MG63 (cell line): ENCODE measurements at regions not wholly inside any gene's neighbourhood (a gene's known extent, or its start where the extent isn't known, plus 50 kb on each side); places are given as distances from the start of the nearest gene placed in this dataset.

Source experiments
- DNase-seq: peaks from one replicate; pipeline ENCODE4 v3.0.0-alpha.2; 2020
- H3K27me3 ChIP-seq: fragments of 250-450 bp; sonication (Bioruptor Pico); 2 replicates; pipeline ENCODE4 v1.5.1; 2020; ENCODE audit warnings: mild to moderate bottlenecking, moderate library complexity
- H3K36me3 ChIP-seq: fragments of 250-450 bp; sonication (Bioruptor Pico); 2 replicates; pipeline ENCODE4 v1.5.1; 2020; ENCODE audit warnings: mild to moderate bottlenecking, moderate library complexity
- H3K4me3 ChIP-seq: fragments of 250-450 bp; sonication (Bioruptor Pico); 2 replicates; pipeline ENCODE4 v1.5.1; 2020; ENCODE audit warnings: mild to moderate bottlenecking, moderate library complexity
- H3K9me3 ChIP-seq: fragments of 250-450 bp; sonication (Bioruptor Pico); 2 replicates; pipeline ENCODE4 v1.5.1; 2020; ENCODE audit warnings: mild to moderate bottlenecking, moderate library complexity

DNA sequence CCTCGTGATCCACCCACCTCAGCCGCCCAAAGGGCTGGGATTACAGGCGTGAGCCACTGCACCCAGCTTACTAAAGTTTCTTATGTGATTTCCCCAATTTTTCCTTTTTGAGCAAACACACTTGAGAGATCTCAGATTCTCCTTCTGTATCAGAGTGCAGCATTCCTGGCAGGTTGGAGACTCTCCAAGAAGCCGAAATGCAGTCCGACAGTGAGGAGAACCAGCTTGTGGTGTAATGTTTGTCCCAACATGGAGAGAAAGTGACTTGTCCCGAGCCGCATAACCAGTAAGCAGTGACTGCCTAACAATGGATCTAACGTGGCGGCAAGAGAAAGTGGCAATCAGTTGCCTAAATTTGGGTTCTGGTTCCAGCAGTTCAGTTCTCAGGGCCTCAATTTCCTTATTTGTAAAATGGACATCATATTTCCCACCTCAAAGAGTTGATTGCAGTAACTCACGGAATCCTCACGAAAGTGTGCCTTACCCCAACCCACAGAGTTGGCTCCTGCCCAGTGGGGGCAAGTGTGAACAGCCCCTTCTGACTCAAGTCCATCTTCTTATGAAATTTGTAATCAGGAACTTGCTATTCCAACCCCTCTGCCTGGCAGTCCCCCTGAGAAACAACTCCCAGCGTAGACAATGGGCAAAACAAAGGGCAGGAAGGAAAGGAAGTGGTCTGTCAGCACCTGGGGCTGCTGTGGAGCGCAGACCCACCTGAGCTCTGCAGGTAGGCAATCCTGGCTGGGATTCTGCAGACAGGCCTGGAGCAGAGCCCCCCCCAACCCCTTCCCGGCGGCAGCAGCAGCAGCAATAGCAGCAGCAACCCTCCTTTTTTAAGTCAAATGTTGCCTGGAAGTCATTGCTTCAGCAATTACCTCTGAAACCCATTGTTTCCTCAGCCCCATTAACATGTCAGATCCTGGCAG is 223.6 kb upstream of the POU3F1 start:
- no peaks in the 10 kb centered on the region for H3K27me3 ChIP-seq
- no peak overlapping the region for H3K4me3 ChIP-seq
- no peaks in the 10 kb centered on the region for H3K36me3 ChIP-seq
- H3K9me3 ChIP-seq, result no peaks in the 10 kb centered on the region
- no peak for DNase-seq

DNA sequence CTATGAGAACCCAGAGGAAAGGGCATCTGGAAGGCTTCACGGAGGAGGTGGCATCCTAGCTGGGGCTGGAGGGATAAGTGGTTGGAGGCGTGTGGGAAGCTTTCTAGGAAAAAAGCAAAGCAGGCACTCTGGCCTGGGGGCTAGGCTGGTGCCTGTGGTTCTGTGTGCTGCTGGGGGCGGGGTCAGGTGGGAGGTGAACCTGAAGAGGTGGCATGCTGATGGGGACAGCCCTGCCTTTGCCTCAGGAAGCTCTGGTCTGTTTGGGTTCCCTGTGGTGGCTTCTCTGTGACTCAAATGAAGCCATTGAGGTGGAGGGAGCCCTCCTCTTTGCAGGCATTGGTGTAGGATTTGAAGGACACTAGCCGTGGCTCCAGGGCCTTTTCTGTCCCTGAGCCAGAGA is 221.6 kb upstream of the POU3F1 start:
- no peaks in the 10 kb centered on the region for H3K27me3 ChIP-seq
- H3K36me3 ChIP-seq, result no peaks in the 10 kb centered on the region
- H3K4me3 ChIP-seq, result no peak overlapping the region
- H3K9me3 ChIP-seq, result no peaks in the 10 kb centered on the region
- DNase-seq, result no peak

DNA sequence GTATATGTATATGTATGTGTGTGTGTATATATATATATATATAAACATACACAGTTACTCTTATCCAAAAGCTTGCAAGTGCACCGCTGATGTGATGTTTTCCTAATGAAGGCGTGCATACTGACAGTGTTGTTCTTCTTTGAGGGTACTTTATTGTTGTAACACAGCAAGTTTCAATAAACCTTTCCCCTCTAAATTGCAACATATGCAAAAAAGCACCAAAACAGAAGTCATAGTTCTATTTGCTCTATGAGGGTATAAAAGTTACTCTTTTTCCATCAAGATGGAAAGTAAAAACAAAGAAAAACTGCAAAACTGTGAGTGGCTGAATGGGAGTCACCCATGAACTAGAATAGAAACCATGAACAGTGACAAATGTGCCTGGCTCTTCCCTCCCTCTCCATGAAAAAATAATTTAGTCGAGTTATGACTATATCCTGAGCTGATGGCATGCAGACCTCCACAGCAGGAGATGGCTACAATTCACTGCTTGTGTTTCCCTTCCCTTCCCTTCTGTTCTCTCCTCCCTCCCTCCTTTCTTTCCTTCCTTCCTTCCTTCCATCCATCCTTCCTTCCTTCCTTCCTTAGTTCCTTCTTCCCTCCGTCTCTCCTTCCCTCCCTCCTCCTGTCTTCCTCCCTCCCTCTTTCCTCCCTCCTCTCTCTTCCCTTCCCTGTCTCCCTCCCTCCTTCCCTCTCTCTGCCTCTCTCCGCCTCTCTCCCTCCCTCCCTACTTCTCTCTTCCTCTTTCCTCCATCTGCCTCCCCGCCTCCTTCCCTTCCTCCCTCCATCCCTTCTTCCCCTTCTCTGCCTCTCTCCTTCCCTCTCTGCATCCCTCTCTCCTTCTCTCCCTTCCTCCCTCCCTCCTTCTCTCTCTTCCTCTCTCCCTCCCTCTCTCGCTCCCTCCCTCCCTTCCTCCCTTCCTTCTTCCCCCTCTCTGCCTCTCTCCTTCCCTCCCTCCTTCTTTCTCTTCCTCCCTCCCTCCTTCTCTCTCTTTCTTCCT is 220.7 kb upstream of the POU3F1 start:
- H3K9me3 ChIP-seq, result no peaks in the 10 kb centered on the region
- no peaks in the 10 kb centered on the region for H3K27me3 ChIP-seq
- DNase-seq, result no peak
- H3K4me3 ChIP-seq, result no peak overlapping the region
- H3K36me3 ChIP-seq, result no peaks in the 10 kb centered on the region

DNA sequence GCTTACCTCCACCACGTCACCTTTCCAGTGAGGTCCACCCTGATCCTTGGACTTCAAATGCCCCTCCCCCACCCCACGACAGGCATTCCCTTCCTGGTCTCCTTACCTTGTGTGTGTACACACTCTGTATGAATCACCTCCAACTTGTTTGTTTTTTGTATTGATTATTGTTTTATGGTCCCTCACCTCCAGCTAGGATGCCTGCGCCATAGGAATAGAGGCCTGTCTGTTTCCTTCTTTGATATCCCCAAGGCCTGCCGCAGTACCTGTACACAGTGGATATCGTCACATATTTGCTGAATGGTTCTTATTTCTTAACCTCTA is 219.6 kb upstream of the POU3F1 start:
- no peak for DNase-seq
- no peaks in the 10 kb centered on the region for H3K36me3 ChIP-seq
- H3K27me3 ChIP-seq, result no peaks in the 10 kb centered on the region
- H3K9me3 ChIP-seq, result no peaks in the 10 kb centered on the region
- no peak overlapping the region for H3K4me3 ChIP-seq

DNA sequence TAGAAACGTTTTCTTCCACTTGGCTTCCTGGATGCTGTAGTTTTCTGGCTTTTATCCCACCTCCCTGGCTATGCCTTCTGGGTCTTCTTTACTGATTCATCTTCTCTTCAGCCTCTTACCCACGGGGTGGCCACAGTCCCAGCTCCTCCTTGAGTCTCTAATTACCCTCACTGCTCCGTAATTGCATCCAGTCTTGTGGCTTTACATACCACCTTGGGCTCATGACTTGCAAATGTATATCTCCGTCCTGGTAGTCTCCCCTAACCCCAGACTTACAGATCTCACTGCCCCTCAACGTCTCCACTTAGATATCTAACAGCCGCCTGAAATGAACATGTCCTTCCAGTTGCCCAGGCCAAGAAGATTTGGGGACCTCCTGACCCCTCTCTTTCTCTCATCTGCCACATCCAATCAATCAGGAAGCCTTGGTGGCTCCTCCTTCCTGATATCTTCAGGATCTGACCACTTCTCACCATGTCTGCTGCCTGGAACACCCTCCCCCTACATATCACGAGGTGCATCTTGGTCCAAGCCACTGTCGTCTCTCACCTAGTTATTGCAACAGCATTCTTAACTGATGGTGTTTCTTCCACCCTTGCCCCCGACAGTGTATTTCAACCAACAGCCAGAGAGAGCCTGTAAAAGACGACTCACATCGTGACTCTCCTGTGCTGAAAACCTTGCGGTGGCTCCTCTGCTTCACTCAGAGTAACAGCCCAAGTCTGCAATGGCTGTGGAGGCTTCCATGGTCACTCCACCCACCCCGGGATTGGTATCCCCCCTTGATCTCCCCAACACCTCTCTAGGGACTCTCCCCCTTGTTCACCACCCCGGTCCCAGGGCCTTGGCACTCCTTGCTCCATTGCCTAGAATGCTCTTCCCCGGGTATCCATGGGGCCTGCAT is 219.0 kb upstream of the POU3F1 start:
- no peaks in the 10 kb centered on the region for H3K27me3 ChIP-seq
- no peak for DNase-seq
- no peaks in the 10 kb centered on the region for H3K36me3 ChIP-seq
- no peak overlapping the region for H3K4me3 ChIP-seq
- H3K9me3 ChIP-seq, result no peaks in the 10 kb centered on the region

DNA sequence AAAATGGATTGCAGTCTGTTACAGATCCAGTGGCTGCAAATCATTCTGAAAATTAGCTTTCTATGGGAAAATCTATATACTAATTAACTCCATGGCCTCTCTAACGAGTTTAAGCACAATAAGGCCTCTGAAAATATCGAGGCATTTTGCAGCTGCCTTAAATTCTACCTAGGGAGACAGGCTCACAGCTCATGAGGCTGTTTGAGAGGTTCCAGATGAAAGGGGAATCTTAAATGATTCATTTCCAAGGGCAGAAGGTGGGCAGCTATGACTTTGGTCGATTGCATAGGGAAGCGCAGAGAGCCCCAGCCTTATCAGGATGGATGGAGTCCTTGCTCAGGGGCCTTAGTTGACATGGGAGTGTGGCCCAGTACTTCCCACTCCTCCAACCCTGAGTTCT is 216.8 kb upstream of the POU3F1 start:
- no peak for DNase-seq
- H3K9me3 ChIP-seq, result no peaks in the 10 kb centered on the region
- no peak overlapping the region for H3K4me3 ChIP-seq
- H3K27me3 ChIP-seq, result no peaks in the 10 kb centered on the region
- H3K36me3 ChIP-seq, result no peaks in the 10 kb centered on the region

DNA sequence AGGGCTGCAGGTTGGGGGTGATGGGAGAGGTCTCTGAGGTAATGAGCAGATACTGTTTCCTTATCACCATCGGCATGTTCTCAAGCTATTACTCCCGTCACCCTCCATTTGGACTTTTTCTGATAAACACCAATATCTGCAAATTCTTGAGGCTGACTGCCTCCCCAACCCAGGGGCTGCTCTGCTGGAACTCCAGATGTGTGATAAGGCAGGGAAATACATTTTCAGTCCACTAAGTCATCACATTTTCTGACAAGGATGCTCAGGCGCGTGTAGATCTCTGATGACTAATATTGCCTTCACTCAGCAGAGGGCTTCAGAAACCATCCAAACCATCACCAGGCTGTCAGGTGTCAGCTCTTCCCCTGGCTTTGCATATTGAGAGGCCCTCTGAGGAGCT is 215.0 kb upstream of the POU3F1 start:
- DNase-seq, result no peak
- Histone ChIP-seq H3K9me3 (no peaks in the 10 kb centered on the region), H3K36me3 (no peaks in the 10 kb centered on the region), H3K27me3 (no peaks in the 10 kb centered on the region), H3K4me3 (no peak overlapping the region)

DNA sequence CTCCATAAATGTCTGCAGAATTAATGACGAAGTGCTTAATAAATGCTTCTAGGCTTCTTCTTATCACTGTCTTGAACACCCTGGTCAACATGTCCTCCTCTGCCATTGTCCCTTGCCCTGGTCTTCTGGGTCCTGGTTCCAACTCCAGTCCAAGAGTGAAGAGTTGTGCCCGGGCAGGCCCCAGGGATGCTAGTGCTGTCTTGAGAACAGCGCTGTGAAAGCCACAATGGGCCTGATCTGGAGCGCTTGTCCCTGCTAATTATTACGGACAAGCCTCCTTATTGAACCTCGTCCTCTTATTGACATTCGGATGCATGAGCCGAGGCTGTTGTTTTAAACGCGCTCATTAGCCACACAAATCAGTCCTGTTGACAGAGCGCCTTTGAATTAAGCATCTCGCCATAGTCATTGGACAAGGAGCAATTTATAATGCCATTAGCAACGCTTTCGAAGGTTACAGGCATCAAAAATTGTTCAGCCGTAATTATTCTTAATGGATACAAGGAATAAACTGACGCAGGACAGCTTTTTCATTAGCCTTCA is 211.6 kb upstream of the POU3F1 start:
- DNase-seq, result no peak
- no peaks in the 10 kb centered on the region for H3K36me3 ChIP-seq
- no peak overlapping the region for H3K4me3 ChIP-seq
- H3K27me3 ChIP-seq, result no peaks in the 10 kb centered on the region
- H3K9me3 ChIP-seq, result no peaks in the 10 kb centered on the region

DNA sequence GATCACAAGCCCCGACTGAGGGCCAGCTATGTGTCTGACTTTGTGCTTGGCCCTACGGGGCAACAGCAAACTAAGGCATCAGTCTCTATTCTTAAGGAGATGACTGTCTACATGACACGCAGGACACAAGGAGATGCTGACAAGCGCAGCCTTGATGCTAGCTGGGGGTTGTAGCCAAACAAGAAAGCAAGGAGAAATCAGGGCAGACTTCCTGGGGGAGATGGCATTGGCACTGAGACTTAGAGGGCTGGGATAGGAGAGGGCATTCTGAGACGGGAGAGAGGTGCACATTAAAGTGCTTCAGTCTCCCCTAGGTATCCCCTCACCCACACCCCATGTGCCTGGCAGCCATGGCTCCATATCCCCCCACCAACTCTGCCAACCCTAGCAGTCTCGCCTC is 210.8 kb upstream of the POU3F1 start:
- no peak for DNase-seq
- no peak overlapping the region for H3K4me3 ChIP-seq
- H3K27me3 ChIP-seq, result no peaks in the 10 kb centered on the region
- H3K36me3 ChIP-seq, result no peaks in the 10 kb centered on the region
- no peaks in the 10 kb centered on the region for H3K9me3 ChIP-seq

DNA sequence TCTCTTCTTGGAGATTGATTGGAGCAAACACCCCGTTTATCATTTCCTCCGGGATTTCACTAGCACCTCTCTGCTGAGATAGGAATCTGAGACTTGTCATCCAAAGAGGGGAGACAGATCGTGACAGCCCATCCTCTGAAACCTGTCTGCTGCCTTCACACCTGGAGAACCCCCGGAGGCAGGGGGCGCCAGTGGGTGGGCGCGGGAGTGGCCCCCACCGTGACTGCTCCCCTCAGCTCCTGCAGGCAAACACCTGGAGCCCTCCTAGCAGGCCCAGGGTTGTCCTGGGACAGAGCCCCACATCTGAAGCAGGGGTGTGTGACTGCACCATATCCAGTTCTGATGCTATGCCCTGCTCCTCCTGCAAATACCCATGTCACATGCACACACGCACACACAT is 209.5 kb upstream of the POU3F1 start:
- H3K9me3 ChIP-seq, result no peaks in the 10 kb centered on the region
- H3K27me3 ChIP-seq, result no peaks in the 10 kb centered on the region
- H3K36me3 ChIP-seq, result no peaks in the 10 kb centered on the region
- no peak overlapping the region for H3K4me3 ChIP-seq
- no peak for DNase-seq

DNA sequence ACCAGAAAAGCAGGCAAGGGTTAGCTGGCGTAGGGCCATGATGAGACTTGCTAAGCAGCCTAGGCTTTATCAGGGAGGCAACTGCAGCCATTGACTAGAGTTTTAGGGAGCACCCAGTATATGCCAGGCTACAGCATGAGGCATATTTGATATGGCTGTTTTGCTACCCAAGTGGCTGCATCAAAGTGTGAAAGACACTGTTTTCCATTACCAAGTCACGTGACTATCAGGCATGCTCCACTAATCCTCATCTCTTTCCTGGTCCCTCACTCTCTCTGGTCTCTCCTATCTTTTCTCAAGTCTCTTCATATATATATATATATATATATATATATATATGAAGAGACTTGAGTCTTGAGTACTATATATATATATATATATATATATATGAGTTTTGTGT is 206.7 kb upstream of the POU3F1 start:
- Histone ChIP-seq H3K4me3 (no peak overlapping the region), H3K27me3 (no peaks in the 10 kb centered on the region), H3K36me3 (no peaks in the 10 kb centered on the region), H3K9me3 (no peaks in the 10 kb centered on the region)
- no peak for DNase-seq

DNA sequence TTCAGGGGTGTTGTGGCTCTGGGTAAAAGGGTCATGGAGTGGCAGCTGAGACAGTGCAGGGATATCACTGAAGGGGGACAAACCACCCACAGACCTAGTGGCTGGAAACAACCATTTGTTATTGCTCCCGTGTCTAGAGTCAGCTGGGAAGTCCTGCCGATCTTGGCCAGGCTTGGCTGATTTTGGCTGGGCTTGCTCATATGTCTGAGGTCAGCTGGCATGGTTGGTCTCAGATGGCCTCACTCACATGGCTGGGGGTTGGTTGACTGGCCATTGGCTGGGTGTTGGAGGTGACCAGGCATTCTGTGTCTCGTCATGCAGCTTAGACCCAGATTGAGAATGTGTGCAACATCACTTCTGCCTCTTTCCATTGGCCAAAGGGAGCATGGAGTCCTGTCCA is 203.8 kb upstream of the POU3F1 start:
- Histone ChIP-seq H3K27me3 (no peaks in the 10 kb centered on the region), H3K9me3 (no peaks in the 10 kb centered on the region), H3K4me3 (no peak overlapping the region), H3K36me3 (no peaks in the 10 kb centered on the region)
- DNase-seq, result peak; percentile 7

DNA sequence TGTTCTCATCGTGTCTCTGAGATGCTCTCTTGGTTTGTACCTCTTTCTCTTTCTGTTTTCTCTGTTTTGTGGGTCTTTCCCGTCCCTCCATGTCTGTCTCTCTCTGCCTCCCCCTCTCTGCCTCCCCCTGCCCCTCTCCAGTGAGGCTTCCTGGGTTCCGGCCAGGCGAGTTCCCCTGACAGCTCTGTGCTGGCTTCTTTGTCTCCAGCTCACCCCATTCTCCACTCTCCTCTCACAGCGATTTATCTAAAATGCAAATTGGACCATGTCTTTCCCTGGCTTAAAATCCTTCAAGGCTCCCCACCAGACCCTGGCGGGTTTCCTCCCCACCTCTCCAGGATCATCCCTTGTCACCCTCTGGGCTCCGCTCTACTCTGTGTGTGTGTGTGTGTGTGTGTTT is 202.4 kb upstream of the POU3F1 start:
- Histone ChIP-seq H3K4me3 (no peak overlapping the region), H3K27me3 (no peaks in the 10 kb centered on the region), H3K36me3 (no peaks in the 10 kb centered on the region), H3K9me3 (no peaks in the 10 kb centered on the region)
- DNase-seq, result no peak

DNA sequence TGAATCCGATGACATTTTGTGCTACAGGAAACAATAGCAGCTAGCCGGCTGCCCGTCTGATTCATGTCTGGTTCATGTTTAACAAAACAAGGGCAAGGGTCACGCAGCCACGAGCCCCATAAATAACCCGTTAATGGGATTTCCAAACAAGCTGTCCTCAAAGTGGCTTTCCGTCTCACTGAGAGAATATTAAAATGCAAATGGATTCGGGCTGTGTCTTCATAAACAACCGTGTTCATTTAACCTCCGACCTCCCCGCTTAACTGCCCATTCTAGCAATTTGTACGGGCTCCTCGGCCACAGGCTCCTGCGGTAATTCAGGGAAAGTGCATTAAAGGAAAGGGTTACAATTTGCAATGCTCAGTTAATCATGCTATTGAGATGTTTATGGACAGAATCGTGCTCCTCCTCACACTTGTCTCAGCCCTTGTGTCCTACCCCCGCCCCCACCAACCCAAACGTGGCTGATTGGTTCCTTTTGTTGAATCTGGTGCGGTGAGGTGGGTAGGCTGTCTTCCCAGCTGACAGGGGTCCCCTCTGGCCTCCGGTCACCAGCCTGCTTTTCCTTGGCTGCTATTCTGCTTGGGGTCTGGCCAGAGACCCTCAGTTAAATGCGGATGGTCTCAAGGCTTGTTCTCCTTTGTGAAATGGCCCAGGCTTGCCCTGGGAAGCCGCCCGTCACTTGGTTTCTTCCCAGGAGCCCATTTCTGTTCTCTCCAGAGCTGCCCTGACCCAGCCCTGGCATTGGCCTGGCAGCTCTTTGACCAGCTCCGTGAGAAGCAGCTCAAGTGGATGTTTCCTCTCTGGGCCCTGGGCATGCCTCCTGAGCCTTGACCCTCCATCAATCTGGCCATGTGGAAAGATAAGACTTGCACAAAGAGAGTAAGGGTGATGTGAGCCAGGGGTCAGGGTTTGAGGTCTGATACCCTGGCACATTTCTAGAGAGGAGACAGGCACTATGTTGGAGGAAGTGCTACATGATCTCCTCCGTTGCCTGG is 200.7 kb upstream of the POU3F1 start:
- H3K27me3 ChIP-seq, result no peaks in the 10 kb centered on the region
- H3K36me3 ChIP-seq, result no peaks in the 10 kb centered on the region
- H3K4me3 ChIP-seq, result no peak overlapping the region
- DNase-seq, result peak; percentile 13
- no peaks in the 10 kb centered on the region for H3K9me3 ChIP-seq

DNA sequence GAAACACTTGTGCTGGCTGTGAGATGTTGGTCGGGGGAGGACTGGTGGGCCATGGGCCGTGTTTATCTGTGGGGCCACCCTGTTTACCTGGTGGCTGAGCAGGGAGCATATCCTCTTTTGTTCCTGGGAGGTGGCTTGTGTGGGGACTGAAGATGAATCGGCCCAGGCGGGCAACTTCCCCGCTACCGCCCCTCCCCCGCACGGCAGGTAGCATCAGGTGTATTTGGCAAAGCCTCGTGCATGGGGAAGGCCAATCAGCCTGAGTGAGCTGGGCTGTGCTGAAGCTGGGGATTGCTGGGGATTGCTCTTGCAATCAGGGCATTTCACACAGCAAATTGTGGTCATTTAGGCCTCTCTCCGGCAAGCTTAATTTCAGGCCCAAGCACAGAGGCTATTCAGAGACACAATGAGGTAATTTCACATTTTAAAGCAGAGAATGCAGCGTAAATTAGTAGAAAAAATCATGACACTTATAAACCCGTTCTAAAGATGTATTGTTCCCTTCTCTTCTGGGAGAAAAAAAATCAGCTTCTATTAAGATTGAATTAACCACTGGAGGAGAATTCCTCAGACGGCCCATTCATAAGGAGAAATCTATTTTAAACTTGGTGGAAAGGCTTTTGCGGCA is 197.7 kb upstream of the POU3F1 start:
- DNase-seq, result no peak

More for the DNA sequence above, 197.7 kb upstream of the POU3F1 start:
- Histone ChIP-seq H3K4me3 (no peak overlapping the region), H3K9me3 (no peaks in the 10 kb centered on the region), H3K36me3 (no peaks in the 10 kb centered on the region), H3K27me3 (no peaks in the 10 kb centered on the region)
